ENCODE measurements at regions not wholly inside any gene's neighbourhood (a gene's known extent, or its start where the extent isn't known, plus 50 kb on each side); places are given as distances from the start of the nearest gene placed in this dataset.

DNA sequence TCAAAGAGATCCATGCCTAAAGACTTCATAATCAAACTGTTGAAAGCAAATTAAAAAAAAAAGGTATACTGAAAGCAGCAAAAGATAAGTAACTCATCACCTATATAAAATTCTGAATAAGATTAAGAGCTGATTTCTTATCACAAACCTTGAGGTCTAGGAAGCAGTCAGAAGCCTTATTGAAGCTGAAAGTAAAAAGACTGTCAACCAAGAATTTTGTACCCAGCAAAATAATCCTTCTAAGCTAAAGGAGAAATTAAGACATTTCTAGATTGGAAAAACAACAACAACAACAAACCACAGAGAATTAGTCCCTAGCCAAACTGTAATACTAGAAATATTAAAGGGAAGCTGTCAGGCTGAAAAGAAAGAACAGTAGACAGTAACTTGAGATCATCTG lies 622.9 kb downstream of the PCDH7 start:
- no peaks in the 10 kb centered on the region for H3F3A ChIP-seq (ENCODE audit: low read depth)
- H3K4me3 ChIP-seq (ENCODE audit: low read length, poor library complexity, severe bottlenecking): no peak overlapping the region
- no peaks in the 10 kb centered on the region for H3K4me1 ChIP-seq (ENCODE audit: insufficient read depth, low read length, poor library complexity, severe bottlenecking)
- H4K20me1 ChIP-seq (ENCODE audit: insufficient read depth, low read length, poor library complexity, severe bottlenecking): no peaks in the 10 kb centered on the region
- H2AFZ ChIP-seq (ENCODE audit: low read length): no peak overlapping the region
- H3K79me2 ChIP-seq (ENCODE audit: insufficient read depth, low read length): no peaks in the 10 kb centered on the region
- no peak overlapping the region for H3K4me2 ChIP-seq (ENCODE audit: low read depth, low read length, poor library complexity, severe bottlenecking)
- TF ChIP-seq EZH2phosphoT487 (IDR thresholded peaks at IDR 0.05; ENCODE audit: borderline replicate concordance): no peak
- TF ChIP-seq, protein P1, sequence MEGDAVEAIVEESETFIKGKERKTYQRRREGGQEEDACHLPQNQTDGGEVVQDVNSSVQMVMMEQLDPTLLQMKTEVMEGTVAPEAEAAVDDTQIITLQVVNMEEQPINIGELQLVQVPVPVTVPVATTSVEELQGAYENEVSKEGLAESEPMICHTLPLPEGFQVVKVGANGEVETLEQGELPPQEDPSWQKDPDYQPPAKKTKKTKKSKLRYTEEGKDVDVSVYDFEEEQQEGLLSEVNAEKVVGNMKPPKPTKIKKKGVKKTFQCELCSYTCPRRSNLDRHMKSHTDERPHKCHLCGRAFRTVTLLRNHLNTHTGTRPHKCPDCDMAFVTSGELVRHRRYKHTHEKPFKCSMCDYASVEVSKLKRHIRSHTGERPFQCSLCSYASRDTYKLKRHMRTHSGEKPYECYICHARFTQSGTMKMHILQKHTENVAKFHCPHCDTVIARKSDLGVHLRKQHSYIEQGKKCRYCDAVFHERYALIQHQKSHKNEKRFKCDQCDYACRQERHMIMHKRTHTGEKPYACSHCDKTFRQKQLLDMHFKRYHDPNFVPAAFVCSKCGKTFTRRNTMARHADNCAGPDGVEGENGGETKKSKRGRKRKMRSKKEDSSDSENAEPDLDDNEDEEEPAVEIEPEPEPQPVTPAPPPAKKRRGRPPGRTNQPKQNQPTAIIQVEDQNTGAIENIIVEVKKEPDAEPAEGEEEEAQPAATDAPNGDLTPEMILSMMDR (conservative IDR thresholded peaks at IDR 0.05; ENCODE audit: low read length): no peak
- no peaks in the 10 kb centered on the region for H3K36me3 ChIP-seq (ENCODE audit: insufficient read depth, low read length)
- no peaks in the 10 kb centered on the region for H3K9me3 ChIP-seq (ENCODE audit: insufficient read depth, low read depth, low read length)
- H3K9ac ChIP-seq (ENCODE audit: low read depth, low read length, poor library complexity, severe bottlenecking): no peak overlapping the region
- H3K27me3 ChIP-seq (ENCODE audit: insufficient read depth, low read length, poor library complexity, severe bottlenecking): no peaks in the 10 kb centered on the region
- H3K9me2 ChIP-seq (replicated peaks; ENCODE audit: low read depth, low read length): no peaks in the 10 kb centered on the region

DNA sequence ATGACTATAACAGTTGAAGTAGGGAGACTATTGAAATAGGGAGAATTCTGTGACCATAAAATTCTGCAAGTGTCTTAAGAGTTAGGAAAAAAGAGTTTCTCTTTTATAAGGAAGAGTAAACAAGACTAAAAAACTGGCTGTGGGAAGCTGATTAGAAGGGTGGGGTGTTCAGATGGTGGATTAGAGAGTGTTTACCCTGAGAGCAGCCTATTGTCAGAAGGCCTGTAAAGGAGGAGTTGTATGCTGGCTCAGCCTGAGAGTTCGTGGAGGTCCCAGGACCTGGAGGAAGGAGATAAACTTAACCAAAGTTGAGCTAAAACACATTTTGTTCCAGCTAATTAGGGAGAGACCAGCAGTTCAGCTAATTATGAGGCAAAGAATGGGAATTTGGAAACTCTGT lies 629.7 kb downstream of the PCDH7 start:
- no peaks in the 10 kb centered on the region for H3K27me3 ChIP-seq (ENCODE audit: insufficient read depth, low read length, poor library complexity, severe bottlenecking)
- no peak overlapping the region for H2AFZ ChIP-seq (ENCODE audit: low read length)
- H3K4me2 ChIP-seq (ENCODE audit: low read depth, low read length, poor library complexity, severe bottlenecking): no peak overlapping the region
- H3K4me3 ChIP-seq (ENCODE audit: low read length, poor library complexity, severe bottlenecking): no peak overlapping the region
- no peaks in the 10 kb centered on the region for H4K20me1 ChIP-seq (ENCODE audit: insufficient read depth, low read length, poor library complexity, severe bottlenecking)
- no peaks in the 10 kb centered on the region for H3K79me2 ChIP-seq (ENCODE audit: insufficient read depth, low read length)
- H3K4me1 ChIP-seq (ENCODE audit: insufficient read depth, low read length, poor library complexity, severe bottlenecking): no peaks in the 10 kb centered on the region
- no peaks in the 10 kb centered on the region for H3K36me3 ChIP-seq (ENCODE audit: insufficient read depth, low read length)
- no peak overlapping the region for H3K9ac ChIP-seq (ENCODE audit: low read depth, low read length, poor library complexity, severe bottlenecking)
- H3K9me3 ChIP-seq (ENCODE audit: insufficient read depth, low read depth, low read length): no peaks in the 10 kb centered on the region
- TF ChIP-seq EZH2phosphoT487 (IDR thresholded peaks at IDR 0.05; ENCODE audit: borderline replicate concordance): no peak
- TF ChIP-seq, protein P1 (conservative IDR thresholded peaks at IDR 0.05; ENCODE audit: low read length): no peak
- H3K9me2 ChIP-seq (replicated peaks; ENCODE audit: low read depth, low read length): no peaks in the 10 kb centered on the region
- H3F3A ChIP-seq (ENCODE audit: low read depth): no peaks in the 10 kb centered on the region

DNA sequence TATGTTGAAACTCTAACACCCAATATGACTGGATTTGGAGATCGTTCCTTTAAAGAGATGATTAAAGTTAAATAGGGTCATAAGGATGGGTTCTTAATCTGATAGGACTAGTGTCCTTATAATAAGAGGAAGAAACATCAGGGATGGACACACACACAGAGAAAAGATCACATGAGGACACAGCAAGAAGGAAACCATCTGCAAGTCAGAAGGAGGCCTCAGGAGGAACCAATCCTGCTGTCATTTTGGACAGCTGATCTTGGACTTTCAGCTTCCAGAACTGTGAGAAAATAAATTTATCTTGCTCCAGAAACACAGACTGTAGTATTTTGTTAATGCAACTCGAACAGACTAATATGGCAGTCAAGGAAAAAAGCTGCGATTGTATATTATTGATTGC lies 631.5 kb downstream of the PCDH7 start:
- TF ChIP-seq, protein P1 (conservative IDR thresholded peaks at IDR 0.05; ENCODE audit: low read length): no peak
- TF ChIP-seq EZH2phosphoT487 (IDR thresholded peaks at IDR 0.05; ENCODE audit: borderline replicate concordance): no peak
- Histone ChIP-seq H3K27me3 (ENCODE audit: insufficient read depth, low read length, poor library complexity, severe bottlenecking) (no peaks in the 10 kb centered on the region), H4K20me1 (ENCODE audit: insufficient read depth, low read length, poor library complexity, severe bottlenecking) (no peaks in the 10 kb centered on the region), H3K9me2 (replicated peaks; ENCODE audit: low read depth, low read length) (no peaks in the 10 kb centered on the region), H3F3A (ENCODE audit: low read depth) (no peaks in the 10 kb centered on the region), H3K9ac (ENCODE audit: low read depth, low read length, poor library complexity, severe bottlenecking) (no peak overlapping the region), H3K4me2 (ENCODE audit: low read depth, low read length, poor library complexity, severe bottlenecking) (no peak overlapping the region), H3K79me2 (ENCODE audit: insufficient read depth, low read length) (no peaks in the 10 kb centered on the region), H3K9me3 (ENCODE audit: insufficient read depth, low read depth, low read length) (no peaks in the 10 kb centered on the region), H3K4me1 (ENCODE audit: insufficient read depth, low read length, poor library complexity, severe bottlenecking) (no peaks in the 10 kb centered on the region), H3K36me3 (ENCODE audit: insufficient read depth, low read length) (no peaks in the 10 kb centered on the region), H3K4me3 (ENCODE audit: low read length, poor library complexity, severe bottlenecking) (no peak overlapping the region), H2AFZ (ENCODE audit: low read length) (no peak overlapping the region)

All from Loucy (cell line).